ENCODE measurements at regions not wholly inside any gene's neighbourhood (a gene's known extent, or its start where the extent isn't known, plus 50 kb on each side); places are given as distances from the start of the nearest gene placed in this dataset.
A peak's percentile ranks its signal among the peaks of the same experiment; 100 is the strongest.

DNA sequence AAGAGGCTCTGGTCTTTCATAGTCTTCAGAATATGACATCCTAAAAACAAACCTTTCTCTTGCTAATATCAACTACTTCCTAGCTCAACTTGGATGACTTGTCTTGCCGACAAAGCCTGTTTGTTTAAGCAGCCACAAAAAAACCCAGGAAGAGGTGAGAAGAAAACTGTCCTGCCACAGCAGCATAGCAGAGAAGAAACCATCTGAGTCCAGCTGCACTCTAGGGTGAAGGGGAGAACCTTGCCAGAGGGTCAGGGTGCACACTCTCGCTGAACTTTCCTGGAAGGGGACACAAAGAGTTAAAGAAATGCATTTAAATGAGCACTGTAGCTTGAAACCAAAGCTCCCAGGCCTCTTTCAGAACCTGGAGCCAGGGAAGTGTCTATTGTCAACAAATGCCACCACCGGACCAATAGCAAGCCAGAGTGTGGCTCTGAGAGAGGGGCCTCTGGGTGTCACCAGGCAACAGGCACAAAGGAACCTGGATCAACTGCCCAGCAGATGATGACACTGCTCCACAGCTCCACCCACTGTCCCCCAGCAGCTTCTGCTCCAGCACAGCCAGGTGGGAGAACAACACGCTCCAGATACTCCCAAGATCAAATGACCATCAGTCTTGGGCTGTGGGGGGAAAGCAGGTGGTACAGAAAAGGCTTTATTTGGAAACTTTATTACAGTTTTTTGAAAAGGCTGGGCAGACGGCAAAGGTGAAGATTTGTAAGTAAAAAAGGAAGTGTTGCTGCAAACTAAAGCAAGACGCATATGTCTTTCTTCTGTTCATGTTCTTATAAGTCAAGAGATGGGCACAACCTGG, 105.7 kb downstream of the RASSF10 start (continued):
- no peak for TF ChIP-seq HDAC6 (IDR thresholded peaks at IDR 0.05; ENCODE audit: low read depth, low read length)
- no peak for TF ChIP-seq ZFP36L2 (CRISPR knock-in tag; IDR thresholded peaks at IDR 0.05)

DNA sequence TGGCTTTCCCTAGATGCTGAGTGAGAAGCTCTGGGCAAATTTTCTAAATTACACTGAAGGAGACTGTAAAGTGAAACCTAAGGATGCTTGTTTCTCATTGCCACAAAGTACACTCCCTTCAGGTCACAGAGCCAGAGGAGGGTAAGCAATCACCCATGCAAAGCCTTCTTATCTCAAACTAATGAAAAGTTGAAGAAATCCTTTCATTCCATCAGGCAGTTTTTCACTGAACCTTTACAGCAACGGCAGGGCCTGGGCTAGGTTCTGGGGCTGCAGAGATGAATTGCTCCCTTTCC, 106.2 kb downstream of the RASSF10 start:
- H3K36me3 ChIP-seq (replicated peaks in 1 of 2; ENCODE audit: control insufficient read depth in 1 of 2, insufficient read depth in 2 of 2, low read length in 2 of 2): no peaks in the 10 kb centered on the region
- WGBS (ENCODE audit: low lambda C conversion rate): 0% methylated on average over 1 of the region's 1 CpG
- in situ Hi-C loops (cut with HindIII; ENCODE audit: extremely low pct_ligation_motif_present, low pct_unique_long_range_greater_than_20kb) (no loop called here), intact Hi-C loops (cut with micrococcal nuclease; ENCODE audit: unreplicated experiment) (loop anchor here (2.0 kb wide), 2 partner anchors 25 to 67 kb away; no protein-coding TSS in a partner anchor)
- BruUV-seq (replicated peaks): no TSS peak
- no peak overlapping the region for H3K4me3 ChIP-seq (replicated peaks in 1 of 3; ENCODE audit: insufficient read depth in 1 of 3, low read depth in 2 of 3, low read length in 3 of 3)
- no peaks in the 10 kb centered on the region for H4K20me1 ChIP-seq (ENCODE audit: insufficient read depth, low read length)
- FAIRE-seq (no peak), ATAC-seq (no peak), DNase-seq (ENCODE audit: low spot score) (no peak)
- H3K27ac ChIP-seq (ENCODE audit: extremely low read length, insufficient read depth, low read length): peak overlapping the region; percentile 25
- peak overlapping the region; percentile 25; the same call in 1 of the 2 replicates for H3K4me2 ChIP-seq (ENCODE audit: low read depth, low read length)
- ChIA-PET POLR2A (interaction anchor here (1.2 to 2.0 kb wide), 5 partner anchors 12 to 26 kb away, joined by 3 to 25 read pairs (median 5); no protein-coding TSS in a partner anchor), CTCF (ENCODE audit: low intra/inter-chr PET ratio, low total read pairs) (interaction anchor here (1.2 to 1.7 kb wide), 2 partner anchors 37 to 151 kb away, joined by 4 to 11 read pairs; no protein-coding TSS in a partner anchor)
- no peaks in the 10 kb centered on the region for H3K27me3 ChIP-seq (ENCODE audit: control insufficient read depth in 1 of 2, insufficient read depth in 2 of 2, low read length in 2 of 2)
- H3K79me2 ChIP-seq (ENCODE audit: insufficient read depth, low read length): no peaks in the 10 kb centered on the region
- TF ChIP-seq, protein P1, sequence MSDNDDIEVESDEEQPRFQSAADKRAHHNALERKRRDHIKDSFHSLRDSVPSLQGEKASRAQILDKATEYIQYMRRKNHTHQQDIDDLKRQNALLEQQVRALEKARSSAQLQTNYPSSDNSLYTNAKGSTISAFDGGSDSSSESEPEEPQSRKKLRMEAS (IDR thresholded peaks at IDR 0.05): 0 out of 2 replicates have a peak, but pooled peaks have one; percentile 6
- TF ChIP-seq NFIB (CRISPR knock-in tag; IDR thresholded peaks at IDR 0.05; ENCODE audit: borderline replicate concordance) (no peak), NBN (conservative IDR thresholded peaks at IDR 0.05) (no peak)
- TF ChIP-seq, protein P2, sequence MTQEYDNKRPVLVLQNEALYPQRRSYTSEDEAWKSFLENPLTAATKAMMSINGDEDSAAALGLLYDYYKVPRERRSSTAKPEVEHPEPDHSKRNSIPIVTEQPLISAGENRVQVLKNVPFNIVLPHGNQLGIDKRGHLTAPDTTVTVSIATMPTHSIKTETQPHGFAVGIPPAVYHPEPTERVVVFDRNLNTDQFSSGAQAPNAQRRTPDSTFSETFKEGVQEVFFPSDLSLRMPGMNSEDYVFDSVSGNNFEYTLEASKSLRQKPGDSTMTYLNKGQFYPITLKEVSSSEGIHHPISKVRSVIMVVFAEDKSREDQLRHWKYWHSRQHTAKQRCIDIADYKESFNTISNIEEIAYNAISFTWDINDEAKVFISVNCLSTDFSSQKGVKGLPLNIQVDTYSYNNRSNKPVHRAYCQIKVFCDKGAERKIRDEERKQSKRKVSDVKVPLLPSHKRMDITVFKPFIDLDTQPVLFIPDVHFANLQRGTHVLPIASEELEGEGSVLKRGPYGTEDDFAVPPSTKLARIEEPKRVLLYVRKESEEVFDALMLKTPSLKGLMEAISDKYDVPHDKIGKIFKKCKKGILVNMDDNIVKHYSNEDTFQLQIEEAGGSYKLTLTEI (CRISPR knock-in tag; conservative IDR thresholded peaks at IDR 0.05): no peak
- peaks cover 62% of the 10 kb centered on the region for H3K4me1 ChIP-seq (ENCODE audit: insufficient read depth, low read length)
- peak overlapping the region; percentile 42; the same call in 1 of the 2 replicates for H3K9ac ChIP-seq (ENCODE audit: insufficient read depth, low read depth, low read length)
- no peaks in the 10 kb centered on the region for H3K9me3 ChIP-seq (ENCODE audit: low read length)
- H2AFZ ChIP-seq (ENCODE audit: low read length): no peak overlapping the region

All from HepG2 (cell line).